ENCODE measurements at regions not wholly inside any gene's neighbourhood (a gene's known extent, or its start where the extent isn't known, plus 50 kb on each side); places are given as distances from the start of the nearest gene placed in this dataset.
"Not testable (repeated sequence)": the region's sequence is repeated elsewhere in the genome, so short reads cannot be mapped to it uniquely, and the experiment has no call there.

GRCh38 chr13:90336507-90336906 lies 1011.0 kb upstream of the MIR17HG start:
- no TSS peak for BruUV-seq (replicated peaks)
- Histone ChIP-seq H3K4me2 (peak overlapping the region; percentile 6; the same call in 1 of the 2 replicates), H3K36me3 (ENCODE audit: low read depth) (no peaks in the 10 kb centered on the region), H3K27ac (no peak overlapping the region), H3K9me2 (ENCODE audit: insufficient read depth) (no peaks in the 10 kb centered on the region), H2AFZ (0 out of 2 replicates have a peak overlapping the region, but pooled peaks have one; percentile 60), H3K27me3 (ENCODE audit: insufficient read depth, low read depth) (no peaks in the 10 kb centered on the region), H3K9me3 (ENCODE audit: insufficient read depth, low read depth) (no peaks in the 10 kb centered on the region), H3F3A (ENCODE audit: insufficient read depth, low read depth) (no peaks in the 10 kb centered on the region), H3K4me3 (no peak overlapping the region), H3K4me1 (replicated peaks; ENCODE audit: insufficient read depth) (no peaks in the 10 kb centered on the region), H4K20me1 (ENCODE audit: insufficient read depth) (no peaks in the 10 kb centered on the region), H3K79me2 (ENCODE audit: low read depth) (no peaks in the 10 kb centered on the region)
- ChIA-PET CTCF (no interaction called here), POLR2A (ENCODE audit: unreplicated experiment) (no interaction called here)
- intact Hi-C loops (cut with micrococcal nuclease; ENCODE audit: unreplicated experiment), result no loop called here
- TF ChIP-seq, protein P1, sequence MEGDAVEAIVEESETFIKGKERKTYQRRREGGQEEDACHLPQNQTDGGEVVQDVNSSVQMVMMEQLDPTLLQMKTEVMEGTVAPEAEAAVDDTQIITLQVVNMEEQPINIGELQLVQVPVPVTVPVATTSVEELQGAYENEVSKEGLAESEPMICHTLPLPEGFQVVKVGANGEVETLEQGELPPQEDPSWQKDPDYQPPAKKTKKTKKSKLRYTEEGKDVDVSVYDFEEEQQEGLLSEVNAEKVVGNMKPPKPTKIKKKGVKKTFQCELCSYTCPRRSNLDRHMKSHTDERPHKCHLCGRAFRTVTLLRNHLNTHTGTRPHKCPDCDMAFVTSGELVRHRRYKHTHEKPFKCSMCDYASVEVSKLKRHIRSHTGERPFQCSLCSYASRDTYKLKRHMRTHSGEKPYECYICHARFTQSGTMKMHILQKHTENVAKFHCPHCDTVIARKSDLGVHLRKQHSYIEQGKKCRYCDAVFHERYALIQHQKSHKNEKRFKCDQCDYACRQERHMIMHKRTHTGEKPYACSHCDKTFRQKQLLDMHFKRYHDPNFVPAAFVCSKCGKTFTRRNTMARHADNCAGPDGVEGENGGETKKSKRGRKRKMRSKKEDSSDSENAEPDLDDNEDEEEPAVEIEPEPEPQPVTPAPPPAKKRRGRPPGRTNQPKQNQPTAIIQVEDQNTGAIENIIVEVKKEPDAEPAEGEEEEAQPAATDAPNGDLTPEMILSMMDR (conservative IDR thresholded peaks at IDR 0.05), result no peak
- no peak for TF ChIP-seq EZH2 (IDR thresholded peaks at IDR 0.05; ENCODE audit: low read depth)
- DNase-seq, result no peak

DNA sequence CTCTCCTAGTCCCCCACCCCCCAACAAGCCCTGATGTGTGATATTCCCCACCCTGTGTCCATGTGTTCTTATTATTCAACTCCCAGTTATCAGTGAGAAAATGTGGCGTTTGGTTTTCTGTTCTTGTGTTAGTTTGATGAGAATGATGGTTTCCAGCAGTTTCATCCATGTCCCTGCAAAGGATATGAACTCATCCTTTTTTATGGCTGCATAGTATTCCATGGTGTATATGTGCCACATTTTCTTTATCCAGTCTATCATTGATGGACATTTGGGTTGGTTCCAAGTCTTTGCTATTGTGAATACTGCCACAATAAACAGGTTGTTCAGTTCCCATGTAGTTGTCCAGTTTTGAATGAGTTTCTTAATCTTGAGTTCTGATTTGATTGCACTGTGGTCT lies 1006.1 kb upstream of the MIR17HG start:
- H3K4me2 ChIP-seq; H3K27ac ChIP-seq; H3K9me2 ChIP-seq (ENCODE audit: insufficient read depth); DNase-seq; POLR2A ChIA-PET (ENCODE audit: unreplicated experiment); H3K79me2 ChIP-seq (ENCODE audit: low read depth); H3K4me3 ChIP-seq; CTCF ChIA-PET; H3K36me3 ChIP-seq (ENCODE audit: low read depth); H4K20me1 ChIP-seq (ENCODE audit: insufficient read depth); H3K9me3 ChIP-seq (ENCODE audit: insufficient read depth, low read depth); BruUV-seq (replicated peaks); H3K27me3 ChIP-seq (ENCODE audit: insufficient read depth, low read depth); H3F3A ChIP-seq (ENCODE audit: insufficient read depth, low read depth); H3K4me1 ChIP-seq (replicated peaks; ENCODE audit: insufficient read depth); H2AFZ ChIP-seq; intact Hi-C loops (cut with micrococcal nuclease; ENCODE audit: unreplicated experiment): not testable (repeated sequence)

- BruUV-seq (replicated peaks); DNase-seq; H3K9me3 ChIP-seq (ENCODE audit: insufficient read depth, low read depth); H2AFZ ChIP-seq; H3F3A ChIP-seq (ENCODE audit: insufficient read depth, low read depth); H3K36me3 ChIP-seq (ENCODE audit: low read depth); H3K27ac ChIP-seq; H3K27me3 ChIP-seq (ENCODE audit: insufficient read depth, low read depth); POLR2A ChIA-PET (ENCODE audit: unreplicated experiment); H3K4me2 ChIP-seq; H3K4me3 ChIP-seq; H3K9me2 ChIP-seq (ENCODE audit: insufficient read depth); H4K20me1 ChIP-seq (ENCODE audit: insufficient read depth); CTCF ChIA-PET; H3K4me1 ChIP-seq (replicated peaks; ENCODE audit: insufficient read depth); H3K79me2 ChIP-seq (ENCODE audit: low read depth); intact Hi-C loops (cut with micrococcal nuclease; ENCODE audit: unreplicated experiment): not testable (repeated sequence)
Observed at GRCh38 chr13:90348477-90349136, 998.9 kb upstream of the MIR17HG start.

DNA sequence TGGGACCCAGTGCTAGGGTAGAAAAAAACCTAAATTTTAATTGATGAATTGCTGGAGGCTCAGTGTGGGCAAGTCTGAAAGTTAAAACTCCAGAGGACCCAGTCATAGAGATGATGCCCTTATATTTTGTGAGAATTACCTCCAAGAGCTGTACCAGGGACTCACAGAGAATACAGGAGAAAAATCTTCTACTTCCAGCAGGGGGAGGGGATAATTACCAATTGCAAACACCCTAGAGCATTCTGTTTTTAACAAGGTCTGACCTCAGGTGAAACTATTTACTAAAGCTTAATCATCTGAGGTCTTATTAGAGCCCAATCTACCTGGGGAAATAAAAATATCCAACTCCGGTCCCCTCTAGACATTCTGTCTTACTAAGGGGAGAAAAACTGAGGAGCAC lies 994.7 kb upstream of the MIR17HG start:
- TF ChIP-seq EZH2 (IDR thresholded peaks at IDR 0.05; ENCODE audit: low read depth), result no peak
- TF ChIP-seq, protein P1 (conservative IDR thresholded peaks at IDR 0.05), result no peak
- H3F3A ChIP-seq (ENCODE audit: insufficient read depth, low read depth), result no peaks in the 10 kb centered on the region
- no peaks in the 10 kb centered on the region for H3K27me3 ChIP-seq (ENCODE audit: insufficient read depth, low read depth)
- CTCF ChIA-PET, result no interaction called here
- H2AFZ ChIP-seq, result 0 out of 2 replicates have a peak overlapping the region, but pooled peaks have one; percentile 8
- BruUV-seq (replicated peaks), result no TSS peak
- H3K4me3 ChIP-seq, result no peak overlapping the region
- H3K27ac ChIP-seq, result no peak overlapping the region
- no peaks in the 10 kb centered on the region for H3K36me3 ChIP-seq (ENCODE audit: low read depth)
- intact Hi-C loops (cut with micrococcal nuclease; ENCODE audit: unreplicated experiment), result no loop called here
- H3K4me2 ChIP-seq, result no peak overlapping the region
- no peaks in the 10 kb centered on the region for H4K20me1 ChIP-seq (ENCODE audit: insufficient read depth)
- no peaks in the 10 kb centered on the region for H3K9me3 ChIP-seq (ENCODE audit: insufficient read depth, low read depth)
- POLR2A ChIA-PET (ENCODE audit: unreplicated experiment), result no interaction called here
- no peaks in the 10 kb centered on the region for H3K9me2 ChIP-seq (ENCODE audit: insufficient read depth)
- no peaks in the 10 kb centered on the region for H3K79me2 ChIP-seq (ENCODE audit: low read depth)
- no peak for DNase-seq
- no peaks in the 10 kb centered on the region for H3K4me1 ChIP-seq (replicated peaks; ENCODE audit: insufficient read depth)
